Caki2 (cell line): ENCODE measurements at regions not wholly inside any gene's neighbourhood (a gene's known extent, or its start where the extent isn't known, plus 50 kb on each side); places are given as distances from the start of the nearest gene placed in this dataset.

Source experiments
- DNase-seq: peaks from one replicate; pipeline ENCODE4 v3.0.0-alpha.2; 2015; ENCODE audit warnings: low read depth
- in situ Hi-C: cut with HindIII; loops from 2 replicates; pipeline ENCODE4 v1.10.0; 2016; ENCODE audit warnings: low sequenced_read_pairs, low pct_unique_long_range_greater_than_20kb, mixed read lengths

GRCh38 chr12:76697849-76698248 is 66.1 kb upstream of the ZDHHC17 start:
- DNase-seq: no peak
- in situ Hi-C loops: no loop called here

DNA sequence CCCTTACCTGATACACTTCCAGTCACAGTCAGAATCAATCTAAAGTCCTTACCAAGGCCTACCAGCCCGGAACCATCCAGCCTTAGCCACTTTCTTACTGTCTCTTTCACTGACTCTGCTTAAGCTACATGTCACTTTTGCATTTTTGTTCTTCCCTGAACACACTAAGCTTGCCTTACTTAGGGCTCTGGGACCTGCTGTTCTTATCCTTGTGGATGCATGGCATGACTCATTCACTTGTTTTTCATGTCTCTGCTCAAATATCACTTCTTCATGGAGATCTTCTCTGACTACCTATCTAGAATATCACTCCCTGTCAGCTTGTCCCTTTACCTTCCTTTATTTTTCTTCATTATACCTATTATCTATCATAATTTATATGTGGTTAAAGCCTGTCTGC is 65.6 kb upstream of the ZDHHC17 start:
- in situ Hi-C loops: no loop called here
- DNase-seq: no peak

- in situ Hi-C loops: no loop called here
- no peak for DNase-seq
These were observed 64.9 kb upstream of the ZDHHC17 start for GRCh38 chr12:76698966-76699365.

GRCh38 chr12:76701690-76702089 is 62.2 kb upstream of the ZDHHC17 start:
- DNase-seq: no peak
- in situ Hi-C loops: no loop called here

GRCh38 chr12:76702946-76703345 is 61.0 kb upstream of the ZDHHC17 start:
- in situ Hi-C loops: no loop called here
- DNase-seq: no peak

DNA sequence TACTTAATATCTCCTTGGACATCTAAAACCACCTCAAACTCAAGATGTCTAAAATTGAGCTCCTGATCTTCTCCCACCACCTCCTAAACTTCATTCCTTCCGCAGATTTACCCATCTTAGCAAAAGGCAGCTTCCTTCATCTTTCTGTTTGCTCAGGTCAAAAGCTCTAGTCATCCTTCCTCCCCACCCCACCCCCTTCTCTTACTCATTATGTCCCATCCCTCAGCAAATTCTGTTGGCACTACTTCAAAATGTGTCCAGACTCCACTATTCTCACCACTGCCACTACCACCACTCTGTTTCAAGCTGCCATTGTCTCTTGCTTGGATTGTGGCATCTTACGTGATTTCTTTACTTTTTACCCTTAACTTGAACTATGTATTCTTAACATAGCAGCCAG is 59.2 kb upstream of the ZDHHC17 start:
- in situ Hi-C loops: no loop called here
- no peak for DNase-seq

DNA sequence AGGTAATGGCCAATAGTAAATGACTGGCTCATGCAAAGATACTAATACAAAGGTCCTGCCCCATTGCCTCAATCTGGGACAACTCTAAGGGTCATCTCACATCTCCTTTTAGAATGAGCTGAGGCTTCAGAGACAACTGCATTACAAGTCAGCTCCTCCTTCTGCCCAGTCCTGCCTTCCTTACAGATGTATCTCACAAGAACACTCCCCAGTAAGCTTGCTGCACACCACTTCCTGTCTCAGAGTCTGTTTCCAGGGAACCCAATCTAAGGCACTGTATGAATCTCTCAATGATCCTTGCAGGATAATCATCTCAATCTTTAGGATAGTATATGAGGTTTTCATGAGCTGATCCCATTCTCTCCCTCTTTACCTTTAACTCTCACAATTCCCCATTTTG is 57.8 kb upstream of the ZDHHC17 start:
- DNase-seq: no peak
- in situ Hi-C loops: no loop called here

DNA sequence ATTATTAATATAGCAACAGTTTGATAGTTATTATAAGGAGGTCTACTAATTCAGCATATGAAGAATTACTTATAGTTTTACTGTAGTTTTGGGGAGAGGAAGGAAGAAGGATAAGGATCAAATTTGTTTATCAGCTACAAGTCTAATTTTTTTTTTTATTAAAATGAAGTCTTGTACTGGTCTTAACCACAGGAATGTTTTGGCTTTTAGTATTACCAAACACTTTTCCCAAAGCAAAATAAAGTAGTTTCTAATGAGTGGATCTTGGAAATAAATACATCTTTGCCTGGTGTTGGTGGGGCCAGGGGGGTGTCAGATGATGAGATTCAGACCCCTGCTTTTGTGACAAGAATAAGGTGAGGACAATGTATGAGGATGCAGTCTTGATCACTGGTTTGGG is 57.2 kb upstream of the ZDHHC17 start:
- DNase-seq: no peak
- in situ Hi-C loops: no loop called here

GRCh38 chr12:76707772-76708171 is 56.1 kb upstream of the ZDHHC17 start:
- in situ Hi-C loops: no loop called here

GRCh38 chr12:76708296-76708695 is 55.6 kb upstream of the ZDHHC17 start:
- in situ Hi-C loops: no loop called here
- no peak for DNase-seq

More at GRCh38 chr12:76707772-76708171, 56.1 kb upstream of the ZDHHC17 start:
- DNase-seq: no peak

DNA sequence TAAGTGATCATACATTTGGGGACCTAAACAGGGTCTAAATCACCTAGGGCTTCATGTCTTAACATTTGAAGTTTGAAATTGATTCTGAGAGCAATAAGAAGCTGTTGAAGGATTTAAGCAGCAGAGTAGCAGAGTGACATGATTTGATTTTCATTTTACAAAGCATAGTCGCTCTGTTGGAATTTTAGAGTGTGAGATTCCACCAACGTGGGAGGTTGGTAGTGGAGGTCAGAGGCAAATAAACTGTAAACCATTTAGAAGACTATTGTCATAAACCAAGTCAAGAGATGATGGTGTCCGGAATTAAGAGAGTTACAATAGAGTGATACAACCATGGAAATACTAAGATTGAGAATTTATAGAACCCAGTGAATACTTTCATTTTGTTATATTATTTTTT is 52.7 kb upstream of the ZDHHC17 start:
- in situ Hi-C loops: no loop called here
- DNase-seq: no peak

GRCh38 chr12:76713130-76713529 is 50.8 kb upstream of the ZDHHC17 start:
- in situ Hi-C loops: no loop called here

GRCh38 chr12:76713986-76714385 is 49.9 kb upstream of the ZDHHC17 start:
- DNase-seq: no peak
- in situ Hi-C loops: no loop called here

More at GRCh38 chr12:76713130-76713529, 50.8 kb upstream of the ZDHHC17 start:
- no peak for DNase-seq
